ENCODE measurements at regions not wholly inside any gene's neighbourhood (a gene's known extent, or its start where the extent isn't known, plus 50 kb on each side); places are given as distances from the start of the nearest gene placed in this dataset.

DNA sequence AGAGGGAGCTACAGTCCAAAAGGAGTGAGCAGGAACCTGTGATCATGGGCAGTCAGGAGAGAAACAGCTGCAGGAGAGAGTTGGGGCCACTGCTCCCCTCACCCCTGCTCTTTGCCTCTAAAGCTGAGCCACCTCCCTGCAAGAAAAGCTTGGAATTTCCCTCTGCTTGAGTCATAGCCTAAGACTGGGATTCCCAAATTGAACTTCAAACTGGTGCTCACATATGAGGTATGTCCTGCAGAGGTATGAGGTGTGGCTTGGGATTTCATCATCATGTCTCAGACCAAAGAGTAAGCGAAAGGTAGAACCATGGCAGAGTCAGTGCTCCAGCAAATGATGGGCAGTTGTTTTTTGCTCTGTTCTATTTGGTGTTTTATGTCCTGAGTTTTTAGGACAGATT lies 237.1 kb upstream of the NRP1 start:
- TF ChIP-seq CTCF (IDR thresholded peaks at IDR 0.05; ENCODE audit: control extremely low read depth in 1 of 3, insufficient read depth in 1 of 3, low read depth in 1 of 3, low read length in 3 of 3) (no peak), EZH2 (IDR thresholded peaks at IDR 0.05; ENCODE audit: low read depth, low read length, severe bottlenecking) (no peak), SP1 (IDR thresholded peaks at IDR 0.05; ENCODE audit: low read depth, low read length) (no peak), POLR2A (IDR thresholded peaks at IDR 0.05; ENCODE audit: control extremely low read depth in 1 of 2, low read depth in 2 of 2, low read length in 2 of 2) (no peak), YY1 (IDR thresholded peaks at IDR 0.05; ENCODE audit: low read depth, low read length) (no peak), BACH1 (IDR thresholded peaks at IDR 0.05; ENCODE audit: low read length) (no peak)

Data from H1 (cell line).